ENCODE measurements at regions not wholly inside any gene's neighbourhood (a gene's known extent, or its start where the extent isn't known, plus 50 kb on each side); places are given as distances from the start of the nearest gene placed in this dataset.

DNA sequence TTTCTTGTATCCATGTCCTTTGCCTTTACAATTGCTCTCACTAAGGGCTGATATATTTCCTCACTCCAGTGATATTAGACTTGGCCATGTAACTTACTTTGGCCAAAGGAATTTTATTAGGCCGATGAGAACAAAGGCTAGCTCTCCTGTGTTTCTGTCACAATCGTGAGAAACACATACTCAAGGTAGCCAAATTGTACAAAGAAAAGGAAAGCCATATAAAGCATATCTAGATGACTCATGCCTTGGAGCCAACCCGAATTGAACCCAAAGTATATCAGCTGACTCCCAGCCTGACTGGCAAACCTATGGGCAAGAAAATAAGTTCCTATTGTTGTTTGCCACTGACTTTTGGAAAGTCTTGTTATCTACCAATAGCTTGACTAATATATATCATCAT, 371.7 kb upstream of the LRRC7 start:
- H3K9ac ChIP-seq (ENCODE audit: low read length), result no peak overlapping the region
- H3K4me3 ChIP-seq (ENCODE audit: low read length), result no peak overlapping the region
- no peaks in the 10 kb centered on the region for H3K27me3 ChIP-seq (ENCODE audit: insufficient read depth, low read depth, low read length)
- no peaks in the 10 kb centered on the region for H3K9me3 ChIP-seq (ENCODE audit: low read length)
- no peaks in the 10 kb centered on the region for H4K20me1 ChIP-seq (ENCODE audit: insufficient read depth)
- no peak overlapping the region for H3K4me2 ChIP-seq (ENCODE audit: low read length)
- H2AFZ ChIP-seq (ENCODE audit: low read depth, low read length), result no peak overlapping the region
- H3K27ac ChIP-seq (ENCODE audit: low read length), result no peak overlapping the region
- H3K9me2 ChIP-seq (ENCODE audit: insufficient read depth, low read length), result peaks cover 2% of the 10 kb centered on the region
- H3K79me2 ChIP-seq (replicated peaks; ENCODE audit: insufficient read depth, low read length), result no peaks in the 10 kb centered on the region
- H3K36me3 ChIP-seq (ENCODE audit: insufficient read depth, low read length), result no peaks in the 10 kb centered on the region
- no peaks in the 10 kb centered on the region for H3F3A ChIP-seq (ENCODE audit: insufficient read depth, low read length, poor library complexity, severe bottlenecking)
- no peak for TF ChIP-seq SMC3 (conservative IDR thresholded peaks at IDR 0.05; ENCODE audit: poor library complexity)
- TF ChIP-seq MXI1 (conservative IDR thresholded peaks at IDR 0.05; ENCODE audit: poor library complexity, severe bottlenecking), result no peak
- TF ChIP-seq, protein P1, sequence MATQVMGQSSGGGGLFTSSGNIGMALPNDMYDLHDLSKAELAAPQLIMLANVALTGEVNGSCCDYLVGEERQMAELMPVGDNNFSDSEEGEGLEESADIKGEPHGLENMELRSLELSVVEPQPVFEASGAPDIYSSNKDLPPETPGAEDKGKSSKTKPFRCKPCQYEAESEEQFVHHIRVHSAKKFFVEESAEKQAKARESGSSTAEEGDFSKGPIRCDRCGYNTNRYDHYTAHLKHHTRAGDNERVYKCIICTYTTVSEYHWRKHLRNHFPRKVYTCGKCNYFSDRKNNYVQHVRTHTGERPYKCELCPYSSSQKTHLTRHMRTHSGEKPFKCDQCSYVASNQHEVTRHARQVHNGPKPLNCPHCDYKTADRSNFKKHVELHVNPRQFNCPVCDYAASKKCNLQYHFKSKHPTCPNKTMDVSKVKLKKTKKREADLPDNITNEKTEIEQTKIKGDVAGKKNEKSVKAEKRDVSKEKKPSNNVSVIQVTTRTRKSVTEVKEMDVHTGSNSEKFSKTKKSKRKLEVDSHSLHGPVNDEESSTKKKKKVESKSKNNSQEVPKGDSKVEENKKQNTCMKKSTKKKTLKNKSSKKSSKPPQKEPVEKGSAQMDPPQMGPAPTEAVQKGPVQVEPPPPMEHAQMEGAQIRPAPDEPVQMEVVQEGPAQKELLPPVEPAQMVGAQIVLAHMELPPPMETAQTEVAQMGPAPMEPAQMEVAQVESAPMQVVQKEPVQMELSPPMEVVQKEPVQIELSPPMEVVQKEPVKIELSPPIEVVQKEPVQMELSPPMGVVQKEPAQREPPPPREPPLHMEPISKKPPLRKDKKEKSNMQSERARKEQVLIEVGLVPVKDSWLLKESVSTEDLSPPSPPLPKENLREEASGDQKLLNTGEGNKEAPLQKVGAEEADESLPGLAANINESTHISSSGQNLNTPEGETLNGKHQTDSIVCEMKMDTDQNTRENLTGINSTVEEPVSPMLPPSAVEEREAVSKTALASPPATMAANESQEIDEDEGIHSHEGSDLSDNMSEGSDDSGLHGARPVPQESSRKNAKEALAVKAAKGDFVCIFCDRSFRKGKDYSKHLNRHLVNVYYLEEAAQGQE (IDR thresholded peaks at IDR 0.05; ENCODE audit: borderline replicate concordance), result no peak
- TF ChIP-seq POLR2AphosphoS5 (IDR thresholded peaks at IDR 0.05), result no peak
- TF ChIP-seq, protein P2, sequence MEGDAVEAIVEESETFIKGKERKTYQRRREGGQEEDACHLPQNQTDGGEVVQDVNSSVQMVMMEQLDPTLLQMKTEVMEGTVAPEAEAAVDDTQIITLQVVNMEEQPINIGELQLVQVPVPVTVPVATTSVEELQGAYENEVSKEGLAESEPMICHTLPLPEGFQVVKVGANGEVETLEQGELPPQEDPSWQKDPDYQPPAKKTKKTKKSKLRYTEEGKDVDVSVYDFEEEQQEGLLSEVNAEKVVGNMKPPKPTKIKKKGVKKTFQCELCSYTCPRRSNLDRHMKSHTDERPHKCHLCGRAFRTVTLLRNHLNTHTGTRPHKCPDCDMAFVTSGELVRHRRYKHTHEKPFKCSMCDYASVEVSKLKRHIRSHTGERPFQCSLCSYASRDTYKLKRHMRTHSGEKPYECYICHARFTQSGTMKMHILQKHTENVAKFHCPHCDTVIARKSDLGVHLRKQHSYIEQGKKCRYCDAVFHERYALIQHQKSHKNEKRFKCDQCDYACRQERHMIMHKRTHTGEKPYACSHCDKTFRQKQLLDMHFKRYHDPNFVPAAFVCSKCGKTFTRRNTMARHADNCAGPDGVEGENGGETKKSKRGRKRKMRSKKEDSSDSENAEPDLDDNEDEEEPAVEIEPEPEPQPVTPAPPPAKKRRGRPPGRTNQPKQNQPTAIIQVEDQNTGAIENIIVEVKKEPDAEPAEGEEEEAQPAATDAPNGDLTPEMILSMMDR (IDR thresholded peaks at IDR 0.05; ENCODE audit: poor library complexity, severe bottlenecking), result no peak
- no peak for TF ChIP-seq EP300 (conservative IDR thresholded peaks at IDR 0.05; ENCODE audit: poor library complexity, severe bottlenecking)
- TF ChIP-seq TAF1 (IDR thresholded peaks at IDR 0.05; ENCODE audit: low read depth), result no peak
- no peak for TF ChIP-seq RAD21 (conservative IDR thresholded peaks at IDR 0.05)
- no peak for TF ChIP-seq EZH2 (IDR thresholded peaks at IDR 0.05; ENCODE audit: borderline replicate concordance, insufficient read depth, low read length, poor library complexity, severe bottlenecking)

DNA sequence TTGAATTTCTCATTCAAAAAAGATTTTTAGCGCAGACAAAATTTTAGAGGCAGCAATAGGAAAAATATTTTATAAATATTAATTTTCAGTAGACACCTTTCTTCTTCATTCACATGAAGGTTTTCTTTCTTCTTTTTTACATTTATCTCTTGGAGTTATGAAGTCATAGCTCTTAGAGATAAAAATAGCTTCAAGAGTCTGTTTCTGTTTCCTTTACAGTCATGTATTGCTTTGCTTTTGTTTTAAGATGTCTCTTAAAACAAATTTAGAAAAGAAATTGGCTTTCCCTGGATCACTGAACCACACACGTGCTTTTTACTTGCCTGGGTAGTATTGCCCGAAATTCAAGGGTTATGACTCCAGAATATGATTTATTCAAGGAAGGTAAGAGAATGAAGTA, 369.9 kb upstream of the LRRC7 start:
- Histone ChIP-seq H3K79me2 (replicated peaks; ENCODE audit: insufficient read depth, low read length) (no peaks in the 10 kb centered on the region), H3K4me2 (ENCODE audit: low read length) (no peak overlapping the region), H3K27ac (ENCODE audit: low read length) (no peak overlapping the region), H3F3A (ENCODE audit: insufficient read depth, low read length, poor library complexity, severe bottlenecking) (no peaks in the 10 kb centered on the region), H3K36me3 (ENCODE audit: insufficient read depth, low read length) (no peaks in the 10 kb centered on the region), H4K20me1 (ENCODE audit: insufficient read depth) (no peaks in the 10 kb centered on the region), H3K27me3 (ENCODE audit: insufficient read depth, low read depth, low read length) (no peaks in the 10 kb centered on the region), H3K9me3 (ENCODE audit: low read length) (no peaks in the 10 kb centered on the region), H3K9me2 (ENCODE audit: insufficient read depth, low read length) (peaks cover 2% of the 10 kb centered on the region), H3K4me3 (ENCODE audit: low read length) (no peak overlapping the region), H3K9ac (ENCODE audit: low read length) (no peak overlapping the region), H2AFZ (ENCODE audit: low read depth, low read length) (no peak overlapping the region)
- TF ChIP-seq MXI1 (conservative IDR thresholded peaks at IDR 0.05; ENCODE audit: poor library complexity, severe bottlenecking) (no peak), RAD21 (conservative IDR thresholded peaks at IDR 0.05) (no peak), TAF1 (IDR thresholded peaks at IDR 0.05; ENCODE audit: low read depth) (no peak), EP300 (conservative IDR thresholded peaks at IDR 0.05; ENCODE audit: poor library complexity, severe bottlenecking) (no peak), POLR2AphosphoS5 (IDR thresholded peaks at IDR 0.05) (no peak), SMC3 (conservative IDR thresholded peaks at IDR 0.05; ENCODE audit: poor library complexity) (no peak), EZH2 (IDR thresholded peaks at IDR 0.05; ENCODE audit: borderline replicate concordance, insufficient read depth, low read length, poor library complexity, severe bottlenecking) (no peak)
- TF ChIP-seq, protein P2 (IDR thresholded peaks at IDR 0.05; ENCODE audit: poor library complexity, severe bottlenecking), result no peak
- TF ChIP-seq, protein P1 (IDR thresholded peaks at IDR 0.05; ENCODE audit: borderline replicate concordance), result no peak
